Stimulated activated memory B cell treated with anti-CD40 and anti-IgM and Interleukin-4, amounts not matched to agents 10 μg/mL and 1 μg/mL and 100 μg/mL, for 72 hours (primary cell): ENCODE measurements at regions not wholly inside any gene's neighbourhood (a gene's known extent, or its start where the extent isn't known, plus 50 kb on each side); places are given as distances from the start of the nearest gene placed in this dataset.

Experiments
- ATAC-seq: fragments of 150-1000 bp; cut with Tn5 transposase; 2 replicates; pipeline ENCODE4 v1.10.0; 2021
- H3K27ac Mint-ChIP-seq: one replicate; pipeline ENCODE4 v1.8.0; 2022; ENCODE audit warnings: mild to moderate bottlenecking, mixed read lengths
- H3K27me3 Mint-ChIP-seq: one replicate; pipeline ENCODE4 v1.8.0; 2022; ENCODE audit warnings: mixed read lengths
- H3K36me3 Mint-ChIP-seq: one replicate; pipeline ENCODE4 v1.8.0; 2022; ENCODE audit warnings: mixed read lengths
- H3K4me1 Mint-ChIP-seq: one replicate; pipeline ENCODE4 v1.8.0; 2022; ENCODE audit warnings: mixed read lengths
- H3K4me3 Mint-ChIP-seq: one replicate; pipeline ENCODE4 v1.8.0; 2022; ENCODE audit warnings: mild to moderate bottlenecking, moderate library complexity, mixed read lengths
- H3K9me3 Mint-ChIP-seq: one replicate; pipeline ENCODE4 v1.8.0; 2022; ENCODE audit warnings: mixed read lengths

- Mint-ChIP-seq H3K36me3 (no peaks in the 10 kb centered on the region), H3K4me3 (no peak overlapping the region), H3K4me1 (no peaks in the 10 kb centered on the region), H3K27me3 (no peaks in the 10 kb centered on the region), H3K27ac (no peak overlapping the region), H3K9me3 (no peaks in the 10 kb centered on the region)
- no peak for ATAC-seq
These were observed 143.4 kb downstream of the EBLN2 start for GRCh38 chr3:73204841-73205240.

- H3K9me3 Mint-ChIP-seq = no peaks in the 10 kb centered on the region
- no peaks in the 10 kb centered on the region for H3K36me3 Mint-ChIP-seq
- ATAC-seq = no peak
- H3K4me1 Mint-ChIP-seq = no peaks in the 10 kb centered on the region
- no peak overlapping the region for H3K4me3 Mint-ChIP-seq
- H3K27ac Mint-ChIP-seq = no peak overlapping the region
- peaks cover 4% of the 10 kb centered on the region for H3K27me3 Mint-ChIP-seq
These were observed 144.6 kb downstream of the EBLN2 start for GRCh38 chr3:73206030-73206429.

DNA sequence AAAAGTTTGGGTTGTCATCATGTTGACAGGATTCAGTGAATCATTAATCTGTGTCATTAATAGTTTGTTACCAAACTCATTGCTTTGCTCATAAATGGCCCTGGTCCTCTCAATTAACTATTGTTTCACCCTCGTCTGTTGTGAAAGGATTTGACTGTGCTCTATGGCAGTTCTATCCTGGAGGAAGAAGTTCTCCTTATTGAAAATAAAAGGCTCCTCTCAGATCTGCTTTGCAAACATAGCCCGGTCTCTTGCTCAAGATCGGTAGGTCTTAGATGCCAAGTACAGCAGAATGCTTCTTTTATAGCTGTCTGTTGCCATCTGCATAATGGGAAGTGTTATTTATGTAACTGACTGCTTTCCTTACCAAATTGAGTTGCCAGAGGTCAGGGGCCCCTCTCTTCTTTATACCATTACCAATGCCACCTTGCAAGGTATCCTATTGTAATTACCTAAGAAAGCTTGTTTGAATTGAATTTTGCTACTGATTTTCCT, 146.5 kb downstream of the EBLN2 start:
- Mint-ChIP-seq H3K9me3 (no peaks in the 10 kb centered on the region), H3K27me3 (peaks cover 8% of the 10 kb centered on the region), H3K4me1 (no peaks in the 10 kb centered on the region), H3K4me3 (no peak overlapping the region), H3K27ac (no peak overlapping the region), H3K36me3 (no peaks in the 10 kb centered on the region)
- no peak for ATAC-seq

- no peak overlapping the region for H3K27ac Mint-ChIP-seq
- no peak overlapping the region for H3K4me3 Mint-ChIP-seq
- no peaks in the 10 kb centered on the region for H3K4me1 Mint-ChIP-seq
- no peaks in the 10 kb centered on the region for H3K36me3 Mint-ChIP-seq
- no peaks in the 10 kb centered on the region for H3K9me3 Mint-ChIP-seq
- ATAC-seq = no peak
- peaks cover 8% of the 10 kb centered on the region for H3K27me3 Mint-ChIP-seq
These were observed 149.3 kb downstream of the EBLN2 start for GRCh38 chr3:73210759-73211158.

GRCh38 chr3:73212683-73213082, 151.2 kb downstream of the EBLN2 start:
- peaks cover 13% of the 10 kb centered on the region for H3K27me3 Mint-ChIP-seq
- H3K27ac Mint-ChIP-seq = no peak overlapping the region
- H3K9me3 Mint-ChIP-seq = no peaks in the 10 kb centered on the region
- no peaks in the 10 kb centered on the region for H3K36me3 Mint-ChIP-seq
- no peaks in the 10 kb centered on the region for H3K4me1 Mint-ChIP-seq
- no peak overlapping the region for H3K4me3 Mint-ChIP-seq
- ATAC-seq = no peak

DNA sequence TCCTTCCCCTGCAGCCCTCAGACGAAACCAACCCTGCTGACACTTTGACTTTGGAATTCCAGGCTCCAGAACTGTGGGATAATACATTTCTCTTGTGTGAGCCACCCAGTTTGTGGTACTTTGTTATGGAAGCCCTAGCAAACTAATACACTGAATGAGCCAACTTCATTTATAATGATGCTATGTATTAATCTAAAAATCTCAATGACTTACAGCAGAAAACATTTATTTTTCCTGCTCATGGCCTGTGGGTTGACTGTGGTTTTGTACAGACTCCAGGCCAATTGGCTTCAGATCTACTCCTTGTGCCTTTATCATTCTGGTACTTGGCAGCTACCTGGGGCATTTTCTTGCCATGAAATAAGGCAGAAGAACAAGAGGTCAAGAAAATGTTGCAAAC, 152.4 kb downstream of the EBLN2 start:
- Mint-ChIP-seq H3K4me1 (no peaks in the 10 kb centered on the region), H3K36me3 (no peaks in the 10 kb centered on the region), H3K9me3 (no peaks in the 10 kb centered on the region), H3K27ac (no peak overlapping the region), H3K27me3 (peaks cover 18% of the 10 kb centered on the region), H3K4me3 (no peak overlapping the region)
- no peak for ATAC-seq

DNA sequence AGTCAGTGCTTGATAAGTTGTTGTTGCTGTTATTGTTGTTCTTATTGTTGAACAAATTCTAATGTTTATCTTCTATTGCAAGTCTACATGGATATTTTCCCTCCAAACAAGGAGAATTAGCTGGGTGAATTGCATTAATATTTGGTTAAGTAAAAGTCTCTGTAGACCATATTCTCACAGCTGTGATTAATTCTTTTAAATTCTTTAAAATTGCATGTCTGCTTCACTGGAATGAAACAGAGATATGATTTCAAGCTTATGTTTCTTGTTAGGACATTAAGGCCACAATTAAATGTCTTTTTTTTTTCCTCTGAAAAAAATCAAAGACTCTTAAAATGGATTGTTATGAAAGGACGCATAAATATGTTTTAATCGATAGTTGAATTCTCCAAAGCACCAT, 153.4 kb downstream of the EBLN2 start:
- no peaks in the 10 kb centered on the region for H3K4me1 Mint-ChIP-seq
- H3K36me3 Mint-ChIP-seq = no peaks in the 10 kb centered on the region
- H3K9me3 Mint-ChIP-seq = no peaks in the 10 kb centered on the region
- no peak overlapping the region for H3K27ac Mint-ChIP-seq
- peaks cover 18% of the 10 kb centered on the region for H3K27me3 Mint-ChIP-seq
- ATAC-seq = no peak
- H3K4me3 Mint-ChIP-seq = no peak overlapping the region

- Mint-ChIP-seq H3K4me1 (no peaks in the 10 kb centered on the region), H3K27ac (no peak overlapping the region), H3K9me3 (no peaks in the 10 kb centered on the region), H3K27me3 (peaks cover 18% of the 10 kb centered on the region), H3K36me3 (no peaks in the 10 kb centered on the region), H3K4me3 (no peak overlapping the region)
- ATAC-seq = no peak
These were observed 153.8 kb downstream of the EBLN2 start for GRCh38 chr3:73215281-73215680.

DNA sequence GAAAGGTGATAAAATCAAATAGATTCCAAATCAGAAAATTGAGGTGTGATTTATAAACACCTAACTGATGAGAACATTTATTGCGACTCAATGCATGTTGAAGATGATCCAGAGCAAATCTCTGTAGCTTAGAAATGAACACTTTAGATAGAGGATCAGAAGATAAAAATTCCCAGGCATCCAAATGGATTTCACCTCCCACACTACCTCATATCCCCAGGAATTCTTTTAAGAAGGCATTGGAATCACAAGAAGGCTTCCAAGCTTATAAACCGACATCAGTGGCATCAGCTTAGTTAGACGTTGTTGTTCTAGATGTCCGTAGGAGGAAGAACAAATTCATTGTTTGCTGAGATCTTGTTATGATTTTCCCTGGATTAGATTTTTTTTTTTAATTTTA, 154.4 kb downstream of the EBLN2 start:
- Mint-ChIP-seq H3K36me3 (no peaks in the 10 kb centered on the region), H3K27me3 (peaks cover 15% of the 10 kb centered on the region), H3K9me3 (no peaks in the 10 kb centered on the region), H3K27ac (no peak overlapping the region), H3K4me3 (no peak overlapping the region), H3K4me1 (no peaks in the 10 kb centered on the region)
- no peak for ATAC-seq

DNA sequence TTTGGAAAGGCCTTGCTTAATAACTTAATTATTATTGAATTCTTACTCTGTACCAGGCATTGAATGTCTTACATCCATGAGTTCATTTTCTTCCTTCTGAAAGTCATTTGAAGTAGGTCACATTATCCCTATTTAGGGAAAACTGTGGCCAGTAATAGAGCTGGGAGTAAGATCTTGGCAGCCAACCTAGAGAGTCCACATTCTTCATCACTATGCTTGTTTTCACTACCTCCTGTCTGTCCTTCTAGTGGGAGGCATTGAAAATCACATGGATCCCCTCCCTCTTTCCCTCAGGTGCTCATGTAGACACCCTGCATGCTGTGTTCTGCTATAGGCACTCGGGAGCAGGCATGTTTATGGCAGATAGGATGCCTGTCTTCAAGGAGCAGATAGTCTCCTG, 154.9 kb downstream of the EBLN2 start:
- Mint-ChIP-seq H3K4me3 (no peak overlapping the region), H3K4me1 (no peaks in the 10 kb centered on the region), H3K9me3 (no peaks in the 10 kb centered on the region), H3K27ac (no peak overlapping the region), H3K36me3 (no peaks in the 10 kb centered on the region), H3K27me3 (peaks cover 11% of the 10 kb centered on the region)
- ATAC-seq = no peak

DNA sequence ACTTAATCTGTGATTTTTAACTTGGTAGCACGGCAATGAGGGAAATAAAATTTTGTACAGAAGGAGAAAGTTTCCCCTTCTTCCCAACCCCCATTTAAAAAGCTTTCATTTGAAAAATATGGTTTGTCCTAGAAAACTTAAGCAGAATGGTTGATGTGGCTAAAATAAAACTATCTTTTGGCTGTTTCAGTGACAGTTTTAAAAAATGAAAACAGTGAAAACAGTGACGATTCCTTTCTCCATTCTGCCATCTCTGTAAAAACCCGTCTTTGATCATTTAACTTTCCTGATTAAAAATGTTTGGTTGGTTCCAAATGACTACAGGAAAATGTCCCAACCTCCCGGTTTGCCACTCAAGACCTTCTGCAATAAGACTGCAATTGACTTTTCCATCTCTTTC, 160.7 kb downstream of the EBLN2 start:
- H3K9me3 Mint-ChIP-seq = no peaks in the 10 kb centered on the region
- no peak for ATAC-seq
- H3K4me3 Mint-ChIP-seq = no peak overlapping the region
- peaks cover 10% of the 10 kb centered on the region for H3K27me3 Mint-ChIP-seq
- H3K27ac Mint-ChIP-seq = no peak overlapping the region
- no peaks in the 10 kb centered on the region for H3K4me1 Mint-ChIP-seq
- no peaks in the 10 kb centered on the region for H3K36me3 Mint-ChIP-seq

DNA sequence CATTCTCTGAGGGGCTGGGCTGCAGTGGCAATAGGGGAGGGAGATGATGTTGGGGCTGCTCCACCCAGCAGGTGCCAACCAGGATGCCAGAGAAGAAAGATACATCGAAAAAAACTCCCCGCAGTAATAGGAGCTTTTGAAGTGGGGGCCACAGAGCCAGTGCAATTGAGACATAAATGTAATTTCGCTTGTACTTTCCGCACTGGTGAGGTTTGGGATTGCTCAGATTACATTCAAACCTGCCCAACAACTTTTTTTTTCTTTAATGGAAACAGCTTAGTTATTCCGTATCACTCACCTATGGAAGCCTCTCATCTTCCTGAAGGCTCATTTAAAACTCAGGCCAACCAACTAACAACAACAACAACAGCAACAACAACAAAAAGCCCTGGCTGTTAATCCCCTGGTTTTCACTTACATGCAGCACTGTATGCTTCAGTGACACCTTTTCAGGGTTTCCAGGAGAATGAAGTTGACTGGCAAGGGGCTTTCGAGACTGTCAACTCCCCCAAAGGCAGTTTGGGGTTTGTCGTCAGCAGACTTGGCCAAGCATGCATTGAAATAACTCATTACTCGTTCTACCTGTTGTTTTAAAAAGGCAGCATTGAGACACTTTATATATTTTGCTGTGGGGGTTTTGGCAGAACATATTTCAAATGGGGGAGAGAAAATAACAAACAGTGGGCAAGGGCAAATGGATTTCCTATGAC, 163.8 kb downstream of the EBLN2 start:
- Mint-ChIP-seq H3K4me3 (no peak overlapping the region), H3K27ac (no peak overlapping the region), H3K27me3 (no peaks in the 10 kb centered on the region), H3K36me3 (no peaks in the 10 kb centered on the region), H3K4me1 (no peaks in the 10 kb centered on the region), H3K9me3 (peaks cover 5% of the 10 kb centered on the region)
- ATAC-seq = no peak

DNA sequence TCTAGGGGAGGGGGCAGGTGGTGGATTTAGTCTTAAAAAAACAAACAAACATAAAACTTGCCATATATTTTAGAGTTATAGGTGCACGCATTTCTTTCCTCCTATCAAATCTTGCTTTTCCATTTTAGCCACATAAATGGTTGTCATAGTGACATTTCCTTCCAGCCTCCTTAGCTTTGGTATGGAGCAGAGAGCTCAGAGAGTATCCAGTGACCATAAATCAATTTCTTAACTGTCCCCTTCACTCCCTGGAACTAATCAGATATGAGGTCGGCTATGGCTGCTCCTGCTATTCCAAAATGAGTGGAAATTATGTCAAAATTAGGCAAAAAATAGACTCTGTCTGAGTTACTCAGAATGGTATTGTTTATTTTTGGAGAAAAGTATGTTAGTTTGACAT, 164.5 kb downstream of the EBLN2 start:
- Mint-ChIP-seq H3K4me3 (no peak overlapping the region), H3K27me3 (no peaks in the 10 kb centered on the region), H3K9me3 (peaks cover 5% of the 10 kb centered on the region), H3K36me3 (no peaks in the 10 kb centered on the region), H3K4me1 (no peaks in the 10 kb centered on the region), H3K27ac (no peak overlapping the region)
- no peak for ATAC-seq

DNA sequence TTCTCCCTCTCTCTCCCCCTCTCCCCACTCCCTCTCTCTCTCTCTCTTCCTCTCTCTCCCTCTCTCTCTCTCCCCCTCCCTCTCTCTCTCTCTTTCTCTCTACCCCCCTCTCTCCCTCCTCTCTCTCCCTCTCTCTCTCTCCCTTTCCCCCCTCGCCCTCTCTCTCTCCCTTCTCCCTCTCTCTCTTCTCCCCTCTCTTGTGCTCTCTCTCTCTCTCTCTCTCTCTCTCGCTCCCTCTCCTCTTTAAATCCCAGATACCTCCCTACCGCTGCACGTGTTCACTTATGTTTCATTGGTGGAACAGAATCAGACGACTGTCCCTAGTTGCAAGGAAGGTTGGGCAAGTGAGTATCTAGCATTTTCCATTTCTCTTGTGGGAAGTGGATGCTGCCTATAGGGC, 166.5 kb downstream of the EBLN2 start:
- H3K9me3 Mint-ChIP-seq = peaks cover 5% of the 10 kb centered on the region
- H3K4me1 Mint-ChIP-seq = no peaks in the 10 kb centered on the region
- ATAC-seq = no peak
- no peaks in the 10 kb centered on the region for H3K36me3 Mint-ChIP-seq
- H3K27me3 Mint-ChIP-seq = no peaks in the 10 kb centered on the region
- H3K4me3 Mint-ChIP-seq = no peak overlapping the region
- no peak overlapping the region for H3K27ac Mint-ChIP-seq

DNA sequence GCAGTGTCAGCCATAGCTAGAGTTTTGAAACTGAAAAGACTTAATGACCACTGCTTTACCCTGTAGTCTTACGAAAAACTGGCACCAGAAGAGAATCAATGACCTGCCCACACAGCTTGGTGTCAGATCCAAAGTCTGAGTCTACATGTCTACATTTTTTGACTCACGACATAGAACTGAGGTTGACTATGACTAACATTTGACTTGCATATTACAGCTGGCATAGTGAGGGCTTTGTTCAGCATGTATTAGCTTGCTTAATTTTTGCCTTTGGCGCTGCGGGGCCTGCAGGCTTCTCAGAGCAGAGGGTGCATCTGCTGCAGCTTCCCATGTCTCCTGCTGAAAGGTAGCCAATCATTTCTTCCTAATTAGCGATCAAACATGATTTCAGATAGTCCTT, 167.0 kb downstream of the EBLN2 start:
- Mint-ChIP-seq H3K27me3 (no peaks in the 10 kb centered on the region), H3K4me3 (no peak overlapping the region), H3K27ac (no peak overlapping the region), H3K9me3 (peaks cover 5% of the 10 kb centered on the region), H3K36me3 (no peaks in the 10 kb centered on the region), H3K4me1 (no peaks in the 10 kb centered on the region)
- ATAC-seq = no peak

DNA sequence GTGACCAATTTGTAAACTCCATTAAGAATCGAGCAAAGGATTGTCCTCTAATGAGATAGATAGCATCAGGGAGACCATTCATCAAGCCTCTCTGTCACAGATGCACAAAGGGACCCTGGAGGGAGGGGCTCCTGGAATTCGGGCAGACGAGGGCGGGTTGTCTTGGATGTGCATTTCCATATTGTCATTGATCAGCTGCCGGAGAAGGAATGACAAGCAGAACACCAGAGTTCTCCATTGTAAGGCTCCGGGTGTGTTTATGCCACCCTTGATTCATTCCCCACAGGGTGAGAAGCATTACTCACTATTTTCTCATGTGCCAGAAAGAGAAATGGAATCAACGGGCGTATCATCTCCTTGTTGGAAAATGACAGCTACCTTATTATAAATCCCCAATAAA, 167.5 kb downstream of the EBLN2 start:
- peaks cover 5% of the 10 kb centered on the region for H3K9me3 Mint-ChIP-seq
- H3K4me3 Mint-ChIP-seq = no peak overlapping the region
- no peaks in the 10 kb centered on the region for H3K4me1 Mint-ChIP-seq

More for the DNA sequence above, 167.5 kb downstream of the EBLN2 start:
- Mint-ChIP-seq H3K27ac (no peak overlapping the region), H3K27me3 (no peaks in the 10 kb centered on the region), H3K36me3 (no peaks in the 10 kb centered on the region)
- no peak for ATAC-seq
